ENCODE measurements at regions not wholly inside any gene's neighbourhood (a gene's known extent, or its start where the extent isn't known, plus 50 kb on each side); places are given as distances from the start of the nearest gene placed in this dataset.
"Not testable (repeated sequence)": the region's sequence is repeated elsewhere in the genome, so short reads cannot be mapped to it uniquely, and the experiment has no call there.

GRCh38 chr4:22573198-22573597, 57.3 kb upstream of the ADGRA3 start:
- H3K36me3 Mint-ChIP-seq (ENCODE audit: insufficient read depth in 2 of 2): peaks cover 2 to 4% of the 10 kb centered on the region in 2 donors
- no peak overlapping the region for H3K27ac Mint-ChIP-seq
- H3K4me3 Mint-ChIP-seq: no peak overlapping the region
- peaks cover 11 to 13% of the 10 kb centered on the region in 2 donors for H3K9me3 Mint-ChIP-seq
- ATAC-seq (replicated peaks in 1 of 2) (no peak), DNase-seq (no peak)
- H3K4me1 Mint-ChIP-seq (ENCODE audit: low read depth): peaks cover 10% of the 10 kb centered on the region
- no peaks in the 10 kb centered on the region for H3K27me3 Mint-ChIP-seq (ENCODE audit: low read depth)

- Mint-ChIP-seq H3K27me3 (ENCODE audit: low read depth) (no peaks in the 10 kb centered on the region), H3K36me3 (ENCODE audit: insufficient read depth in 2 of 2) (peaks cover 2 to 6% of the 10 kb centered on the region in 2 donors), H3K9me3 (peaks cover 11 to 15% of the 10 kb centered on the region in 2 donors), H3K27ac (no peak overlapping the region), H3K4me1 (ENCODE audit: low read depth) (peaks cover 12% of the 10 kb centered on the region), H3K4me3 (no peak overlapping the region)
- no peak for ATAC-seq (replicated peaks in 1 of 2)
- DNase-seq: no peak
Measured at GRCh38 chr4:22573641-22574040, 57.8 kb upstream of the ADGRA3 start.

GRCh38 chr4:22574424-22574823, 58.6 kb upstream of the ADGRA3 start:
- ATAC-seq (replicated peaks in 1 of 2) (no peak), DNase-seq (no peak)
- H3K36me3 Mint-ChIP-seq (ENCODE audit: insufficient read depth in 2 of 2): peaks cover 2 to 6% of the 10 kb centered on the region in 2 donors
- no peak overlapping the region for H3K27ac Mint-ChIP-seq
- H3K27me3 Mint-ChIP-seq (ENCODE audit: low read depth): no peaks in the 10 kb centered on the region
- no peak overlapping the region for H3K4me3 Mint-ChIP-seq
- peaks cover 11 to 15% of the 10 kb centered on the region in 2 donors for H3K9me3 Mint-ChIP-seq
- peaks cover 12% of the 10 kb centered on the region for H3K4me1 Mint-ChIP-seq (ENCODE audit: low read depth)

GRCh38 chr4:22574880-22575279, 59.0 kb upstream of the ADGRA3 start:
- H3K27me3 Mint-ChIP-seq (ENCODE audit: low read depth): no peaks in the 10 kb centered on the region

GRCh38 chr4:22587253-22587652, 71.4 kb upstream of the ADGRA3 start:
- Mint-ChIP-seq H3K4me1 (ENCODE audit: low read depth) (no peaks in the 10 kb centered on the region), H3K27me3 (ENCODE audit: low read depth) (no peaks in the 10 kb centered on the region), H3K36me3 (ENCODE audit: insufficient read depth in 2 of 2) (no peaks in the 10 kb centered on the region), H3K27ac (no peak overlapping the region), H3K4me3 (no peak overlapping the region), H3K9me3 (peaks cover 0 to 4% of the 10 kb centered on the region in 2 donors)
- peak in 1 of 2 donors; percentile 47 for ATAC-seq (replicated peaks in 1 of 2)
- no peak for DNase-seq

More at GRCh38 chr4:22574880-22575279, 59.0 kb upstream of the ADGRA3 start:
- H3K9me3 Mint-ChIP-seq: peaks cover 10 to 13% of the 10 kb centered on the region in 2 donors
- peak overlapping the region; percentile 14 for H3K27ac Mint-ChIP-seq
- DNase-seq (no peak), ATAC-seq (replicated peaks in 1 of 2) (no peak)
- H3K4me3 Mint-ChIP-seq: no peak overlapping the region
- peaks cover 12% of the 10 kb centered on the region for H3K4me1 Mint-ChIP-seq (ENCODE audit: low read depth)
- peaks cover 2 to 6% of the 10 kb centered on the region in 2 donors for H3K36me3 Mint-ChIP-seq (ENCODE audit: insufficient read depth in 2 of 2)

GRCh38 chr4:22593933-22594332, 78.1 kb upstream of the ADGRA3 start:
- DNase-seq (no peak), ATAC-seq (replicated peaks in 1 of 2) (no peak)
- H3K4me3 Mint-ChIP-seq: no peak overlapping the region
- no peak overlapping the region for H3K27ac Mint-ChIP-seq
- no peaks in the 10 kb centered on the region for H3K36me3 Mint-ChIP-seq (ENCODE audit: insufficient read depth in 2 of 2)
- H3K27me3 Mint-ChIP-seq (ENCODE audit: low read depth): no peaks in the 10 kb centered on the region
- H3K9me3 Mint-ChIP-seq: peaks cover 0 to 2% of the 10 kb centered on the region in 2 donors
- H3K4me1 Mint-ChIP-seq (ENCODE audit: low read depth): peaks cover 14% of the 10 kb centered on the region

GRCh38 chr4:22595684-22596083, 79.8 kb upstream of the ADGRA3 start:
- H3K36me3 Mint-ChIP-seq (ENCODE audit: insufficient read depth in 2 of 2): no peaks in the 10 kb centered on the region
- ATAC-seq (replicated peaks in 1 of 2) (peak in 1 of 2 donors; percentile 22), DNase-seq (no peak)
- H3K4me3 Mint-ChIP-seq: no peak overlapping the region
- no peak overlapping the region for H3K27ac Mint-ChIP-seq
- peaks cover 14% of the 10 kb centered on the region for H3K4me1 Mint-ChIP-seq (ENCODE audit: low read depth)
- H3K9me3 Mint-ChIP-seq: peaks cover 0 to 2% of the 10 kb centered on the region in 2 donors
- no peaks in the 10 kb centered on the region for H3K27me3 Mint-ChIP-seq (ENCODE audit: low read depth)

GRCh38 chr4:22596409-22596808, 80.5 kb upstream of the ADGRA3 start:
- DNase-seq (no peak), ATAC-seq (replicated peaks in 1 of 2) (no peak)
- Mint-ChIP-seq H3K4me1 (ENCODE audit: low read depth) (peaks cover 14% of the 10 kb centered on the region), H3K27ac (no peak overlapping the region), H3K27me3 (ENCODE audit: low read depth) (no peaks in the 10 kb centered on the region), H3K36me3 (ENCODE audit: insufficient read depth in 2 of 2) (no peaks in the 10 kb centered on the region), H3K9me3 (peaks cover 0 to 2% of the 10 kb centered on the region in 2 donors), H3K4me3 (no peak overlapping the region)

- DNase-seq: no peak
- Mint-ChIP-seq H3K9me3 (peaks cover 0 to 2% of the 10 kb centered on the region in 2 donors), H3K36me3 (ENCODE audit: insufficient read depth in 2 of 2) (no peaks in the 10 kb centered on the region), H3K27ac (no peak overlapping the region), H3K4me1 (ENCODE audit: low read depth) (peaks cover 14% of the 10 kb centered on the region), H3K4me3 (no peak overlapping the region), H3K27me3 (ENCODE audit: low read depth) (no peaks in the 10 kb centered on the region)
- no peak for ATAC-seq (replicated peaks in 1 of 2)
Measured at GRCh38 chr4:22597471-22597870, 81.6 kb upstream of the ADGRA3 start.

- ATAC-seq (replicated peaks in 1 of 2); DNase-seq; H3K27me3 Mint-ChIP-seq (ENCODE audit: low read depth); H3K36me3 Mint-ChIP-seq (ENCODE audit: insufficient read depth in 2 of 2); H3K9me3 Mint-ChIP-seq; H3K4me3 Mint-ChIP-seq; H3K27ac Mint-ChIP-seq: not testable (repeated sequence)
- peaks cover 14% of the 10 kb centered on the region for H3K4me1 Mint-ChIP-seq (ENCODE audit: low read depth)
Measured at GRCh38 chr4:22598113-22599047, 82.5 kb upstream of the ADGRA3 start.

- not testable (repeated sequence) for ATAC-seq (replicated peaks in 1 of 2); DNase-seq; H3K27me3 Mint-ChIP-seq (ENCODE audit: low read depth); H3K36me3 Mint-ChIP-seq (ENCODE audit: insufficient read depth in 2 of 2); H3K4me3 Mint-ChIP-seq; H3K9me3 Mint-ChIP-seq; H3K27ac Mint-ChIP-seq
- H3K4me1 Mint-ChIP-seq (ENCODE audit: low read depth): peaks cover 14% of the 10 kb centered on the region
Measured at GRCh38 chr4:22599228-22599928, 83.5 kb upstream of the ADGRA3 start.

GRCh38 chr4:22599929-22600432, 84.1 kb upstream of the ADGRA3 start:
- not testable (repeated sequence) for H3K4me3 Mint-ChIP-seq; H3K27ac Mint-ChIP-seq; H3K36me3 Mint-ChIP-seq (ENCODE audit: insufficient read depth in 2 of 2); DNase-seq; H3K27me3 Mint-ChIP-seq (ENCODE audit: low read depth); H3K9me3 Mint-ChIP-seq; ATAC-seq (replicated peaks in 1 of 2)
- H3K4me1 Mint-ChIP-seq (ENCODE audit: low read depth): peaks cover 14% of the 10 kb centered on the region

GRCh38 chr4:22601638-22602037, 85.8 kb upstream of the ADGRA3 start:
- not testable (repeated sequence) for H3K27me3 Mint-ChIP-seq (ENCODE audit: low read depth); ATAC-seq (replicated peaks in 1 of 2); H3K9me3 Mint-ChIP-seq; DNase-seq; H3K36me3 Mint-ChIP-seq (ENCODE audit: insufficient read depth in 2 of 2); H3K27ac Mint-ChIP-seq; H3K4me3 Mint-ChIP-seq; H3K4me1 Mint-ChIP-seq (ENCODE audit: low read depth)
